GM19395 (cell line): ENCODE measurements at regions not wholly inside any gene's neighbourhood (a gene's known extent, or its start where the extent isn't known, plus 50 kb on each side); places are given as distances from the start of the nearest gene placed in this dataset.
"Not testable (repeated sequence)": the region's sequence is repeated elsewhere in the genome, so short reads cannot be mapped to it uniquely, and the experiment has no call there.

Source experiments
- ATAC-seq: cut with Tn5 transposase; IDR thresholded peaks from one replicate; pipeline ENCODE4 v1.9.1; 2021; ENCODE audit warnings: mild to moderate bottlenecking, moderate library complexity; ENCODE audit not compliant: unreplicated experiment

DNA sequence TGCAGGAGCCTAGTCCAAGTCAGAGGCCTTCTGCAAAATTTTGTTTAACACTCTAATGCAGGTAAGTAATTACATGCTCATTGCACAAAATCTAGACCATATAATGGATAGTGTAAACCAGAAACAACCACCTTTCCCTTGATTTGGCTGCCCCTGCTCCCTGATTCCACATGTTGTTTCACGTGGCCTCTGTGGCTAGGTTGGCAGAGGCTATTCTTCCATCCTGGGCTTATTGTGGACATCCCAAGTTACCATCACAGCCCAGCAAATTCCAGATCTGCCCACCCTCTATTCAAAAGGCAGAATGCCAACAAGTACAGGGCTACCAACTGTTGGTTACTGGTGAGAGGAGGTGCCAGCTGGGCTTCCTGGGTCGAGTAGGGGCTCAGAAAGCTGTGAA lies 794.5 kb upstream of the GRM7 start:
- no peak for ATAC-seq

DNA sequence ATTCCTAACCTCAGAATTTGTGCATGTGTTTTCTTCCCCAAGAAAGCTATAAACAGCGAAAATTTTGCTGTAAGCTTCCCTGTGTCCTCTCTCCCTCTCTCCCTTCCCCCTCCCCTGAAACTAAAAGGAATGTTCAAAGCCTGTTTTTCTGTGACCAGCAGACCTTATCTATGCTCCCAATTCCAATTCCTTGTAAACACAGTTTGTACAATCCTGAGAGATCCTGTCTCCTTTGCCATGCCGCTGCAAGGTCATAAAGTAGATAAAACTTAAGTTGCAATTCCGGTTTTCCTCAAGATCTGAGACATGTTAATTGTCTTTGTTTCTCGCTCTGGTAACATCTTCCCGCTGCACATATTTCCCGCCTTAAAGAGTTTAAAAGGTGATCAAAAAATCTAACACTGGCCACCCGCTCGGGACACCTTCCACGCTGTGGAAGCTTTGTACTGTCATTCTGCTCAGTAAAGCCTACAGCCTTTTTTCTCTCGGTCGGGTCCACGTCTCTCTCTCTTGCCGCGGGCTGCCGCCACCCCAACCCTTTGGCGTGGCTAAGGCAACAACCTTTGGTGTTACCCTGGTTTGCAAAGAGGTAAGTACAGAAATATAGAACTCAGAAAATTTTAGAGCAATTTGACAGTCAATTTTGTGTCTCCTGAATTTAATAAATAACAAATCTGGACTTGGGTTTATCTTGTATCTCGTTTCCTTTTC lies 793.9 kb upstream of the GRM7 start:
- not testable (repeated sequence) for ATAC-seq

DNA sequence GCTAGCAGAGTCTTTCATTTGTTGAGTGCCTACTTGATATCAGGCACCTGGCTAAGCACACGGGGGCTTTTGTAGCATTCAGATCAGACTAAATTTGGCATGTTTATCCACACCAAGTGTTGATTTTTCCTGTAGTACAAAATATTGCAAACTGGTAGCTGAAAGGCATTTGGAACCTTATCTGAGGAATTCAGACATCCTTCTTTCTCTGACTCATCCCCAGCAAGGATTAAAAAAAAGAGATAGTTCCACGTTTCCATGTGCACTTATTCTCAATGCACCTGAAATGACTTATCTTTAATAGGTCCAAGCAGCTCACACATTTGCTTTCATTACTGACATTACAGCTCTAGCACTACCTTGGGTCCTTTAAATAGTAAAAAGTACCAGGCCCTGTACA lies 786.0 kb upstream of the GRM7 start:
- no peak for ATAC-seq

DNA sequence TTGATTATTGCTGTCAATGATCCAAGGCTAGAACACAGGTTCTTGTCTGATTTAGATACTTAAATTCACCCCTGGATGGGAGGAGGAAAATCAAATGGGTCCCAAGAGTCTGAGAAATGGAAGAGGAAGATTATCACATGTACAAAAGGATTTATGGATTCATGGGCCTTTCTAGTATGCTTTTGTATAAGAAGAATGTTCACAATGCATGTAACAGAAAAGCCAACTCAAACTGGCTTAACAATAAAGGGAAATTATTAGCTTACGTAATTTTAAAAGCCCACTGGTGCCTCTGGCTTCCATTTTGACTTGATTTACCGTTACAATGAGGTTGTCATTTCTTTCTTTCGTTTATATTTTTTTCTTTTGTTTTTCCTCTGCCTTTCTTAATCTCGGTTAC lies 782.5 kb upstream of the GRM7 start:
- ATAC-seq: no peak

DNA sequence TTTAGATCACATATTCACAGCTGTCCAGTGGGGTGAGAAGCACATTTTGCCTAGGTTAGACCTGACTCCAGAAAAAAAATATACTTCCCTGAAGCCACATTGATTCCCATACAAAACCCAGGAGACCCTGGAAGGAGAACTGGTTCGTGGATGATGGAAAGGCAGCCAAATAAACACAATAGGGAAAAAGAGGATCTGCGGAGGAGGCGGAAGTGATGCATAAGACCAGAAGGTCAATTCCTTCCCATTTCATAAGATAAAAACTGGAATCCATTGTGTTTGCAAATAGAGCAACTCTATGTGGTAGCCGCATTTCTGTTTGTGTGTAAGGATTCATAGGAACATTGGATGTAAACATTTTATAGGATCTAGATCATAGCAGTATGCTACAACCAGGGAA lies 781.9 kb upstream of the GRM7 start:
- no peak for ATAC-seq

DNA sequence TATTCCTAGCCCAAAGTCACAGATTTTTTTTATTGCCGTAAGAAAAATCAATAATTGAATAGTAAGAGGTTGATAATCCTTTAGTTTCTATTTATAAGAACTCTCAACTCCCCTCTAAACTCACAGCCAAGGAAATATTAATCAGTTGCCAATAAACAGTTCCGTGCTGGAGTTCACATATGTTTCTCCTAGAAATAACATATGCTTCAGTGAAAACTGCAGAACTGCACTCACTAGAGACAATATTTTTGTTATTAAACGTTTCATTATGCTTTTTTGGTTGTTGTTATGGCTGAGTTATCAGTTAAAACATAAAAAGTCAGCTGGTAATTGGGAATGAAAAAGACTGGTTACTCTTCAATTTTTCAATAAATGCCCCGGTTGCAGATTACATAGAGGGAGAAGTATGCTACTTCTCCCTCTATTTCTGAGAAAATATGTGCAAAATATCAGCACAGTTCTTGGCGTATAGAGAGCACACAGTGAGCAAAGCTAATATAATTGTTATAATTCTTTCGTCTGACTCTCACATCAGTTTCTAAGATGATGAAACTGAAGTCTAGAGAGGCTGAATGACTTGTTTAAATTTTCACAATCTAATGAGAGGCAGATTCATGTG lies 781.2 kb upstream of the GRM7 start:
- no peak for ATAC-seq

DNA sequence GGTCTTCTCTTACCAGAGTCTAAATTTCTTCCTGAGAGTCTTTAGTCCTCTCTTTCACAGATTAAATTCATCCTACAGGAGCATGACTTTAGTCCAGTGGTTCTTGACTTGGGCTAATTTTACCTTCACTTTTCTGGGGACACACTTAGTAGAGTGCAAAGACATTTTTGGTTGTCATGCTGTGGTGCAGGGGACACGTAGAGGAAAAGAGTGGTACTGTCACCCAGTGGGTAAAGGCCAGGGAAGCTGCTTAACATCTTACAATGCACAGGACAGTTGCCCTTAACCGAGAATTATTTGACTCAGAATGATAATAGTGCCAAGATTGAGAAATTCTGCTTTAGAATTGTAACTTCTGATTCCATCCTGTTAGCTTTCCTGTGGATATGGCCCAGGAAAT lies 772.5 kb upstream of the GRM7 start:
- ATAC-seq: no peak

DNA sequence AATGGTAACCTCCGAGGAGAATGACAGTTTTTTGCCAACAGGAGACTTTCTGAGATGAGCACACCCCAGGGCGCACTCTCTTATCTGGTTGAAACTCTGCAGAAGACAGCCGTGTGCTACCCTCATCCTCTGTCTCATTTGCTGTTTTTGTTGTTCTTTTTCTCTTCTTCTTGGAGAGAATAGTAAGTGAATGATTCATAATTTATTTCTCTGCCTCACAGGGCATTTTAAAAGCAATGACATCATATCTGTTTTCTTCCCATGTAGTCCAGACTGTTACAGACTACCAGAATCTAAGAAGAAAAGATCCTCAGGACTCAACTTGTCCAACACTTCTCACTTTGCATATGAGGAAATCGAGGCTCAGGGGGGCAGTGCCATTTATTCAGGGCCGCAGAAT lies 771.1 kb upstream of the GRM7 start:
- no peak for ATAC-seq

DNA sequence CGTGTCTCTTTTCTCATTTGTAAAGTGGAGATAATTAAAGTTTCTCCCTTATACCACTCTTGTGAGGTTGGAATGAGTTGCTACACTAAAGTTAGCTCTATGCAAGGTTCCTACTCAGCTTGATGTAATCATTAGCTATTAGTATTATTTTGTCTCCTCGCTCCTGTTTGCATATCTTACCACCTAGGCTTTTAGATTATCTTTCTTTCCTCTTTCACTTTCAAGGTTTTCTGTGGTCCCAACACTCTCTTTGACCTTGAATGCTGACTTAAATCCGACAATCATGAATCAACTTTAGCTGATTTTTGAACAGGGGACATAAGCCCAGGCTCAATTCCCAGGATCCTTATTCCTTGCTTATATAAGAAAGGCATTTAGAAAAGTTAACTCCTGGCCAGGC lies 769.7 kb upstream of the GRM7 start:
- no peak for ATAC-seq

DNA sequence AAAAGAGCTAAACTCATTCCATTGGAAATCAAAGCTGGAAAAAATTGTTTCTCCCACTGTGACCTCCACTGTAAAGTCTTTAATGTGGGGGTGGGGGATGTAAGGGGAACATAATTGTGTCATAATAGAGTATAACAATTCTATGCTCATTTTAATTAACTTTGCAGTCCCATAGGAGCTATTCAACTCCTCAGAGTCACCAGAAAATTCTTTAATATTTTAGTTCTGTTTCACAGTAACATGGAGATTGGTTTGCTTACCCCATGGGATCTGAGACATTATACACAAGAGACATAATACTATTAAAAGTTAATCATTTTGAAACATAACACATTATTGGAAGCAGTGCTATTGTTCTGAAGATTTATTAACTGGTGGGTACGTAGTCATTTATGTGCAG lies 765.9 kb upstream of the GRM7 start:
- ATAC-seq: no peak

DNA sequence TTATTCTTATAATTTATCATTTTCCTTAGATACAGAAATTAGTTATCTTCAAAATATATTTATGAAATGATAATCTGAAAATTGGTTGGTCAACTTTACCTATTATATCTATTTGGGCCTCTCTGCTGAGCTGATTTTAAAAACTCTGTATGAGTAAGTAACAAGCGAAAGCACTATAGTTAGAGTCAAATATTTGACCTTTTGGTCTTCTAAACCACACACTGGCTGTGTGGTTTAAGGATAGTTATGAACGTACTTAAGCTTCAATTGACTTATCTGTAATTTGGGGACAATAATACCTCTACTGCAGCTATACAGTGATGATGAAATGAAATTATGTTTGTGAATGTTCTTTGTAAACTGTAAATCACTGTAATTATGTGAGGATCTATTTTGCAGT lies 763.9 kb upstream of the GRM7 start:
- no peak for ATAC-seq

DNA sequence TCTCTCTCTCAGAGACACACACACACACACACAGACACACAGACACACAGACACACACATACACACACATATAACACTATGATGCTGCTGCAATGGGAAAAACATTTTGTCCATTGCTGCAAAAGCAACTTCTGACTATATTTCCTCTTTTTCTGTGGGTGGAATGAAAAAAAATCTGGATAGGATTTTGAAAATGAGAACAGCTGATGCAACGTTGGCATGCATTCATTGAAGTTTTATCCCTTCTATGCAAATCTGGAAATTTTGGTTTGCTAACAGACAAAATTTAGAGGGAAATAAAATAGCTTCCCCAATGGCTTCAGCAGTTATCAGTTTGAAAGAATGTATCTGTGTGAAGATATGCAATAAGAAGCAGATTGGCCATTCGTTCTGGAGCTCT lies 763.4 kb upstream of the GRM7 start:
- ATAC-seq: no peak

DNA sequence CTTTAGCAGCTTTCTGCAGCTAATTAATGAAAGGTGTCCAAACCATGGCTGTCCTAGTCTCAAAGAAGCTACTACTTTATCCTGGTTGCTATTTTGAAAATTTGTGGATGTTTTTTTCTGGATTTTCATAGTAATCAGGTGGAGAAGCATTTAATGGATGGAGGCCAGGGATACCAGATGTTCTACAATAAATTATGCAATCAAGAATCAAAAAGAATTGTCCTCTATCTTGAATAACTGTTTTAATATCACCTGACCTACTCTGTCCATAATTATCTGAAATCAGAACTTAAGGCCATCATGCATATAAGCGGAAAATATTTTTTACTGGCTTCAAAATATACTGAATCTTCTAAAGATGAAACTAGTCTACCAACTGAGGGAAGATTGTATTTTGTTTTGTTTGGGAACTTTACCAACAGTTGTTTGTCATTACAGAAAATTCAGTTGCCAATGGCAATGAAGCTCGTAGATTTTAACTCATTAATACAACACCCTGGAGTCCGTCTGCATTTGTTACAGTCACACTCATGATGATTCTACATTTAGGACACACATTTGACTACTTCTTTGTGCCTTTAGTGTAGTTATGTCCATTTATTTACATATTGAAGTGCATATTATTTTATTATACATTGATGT lies 762.3 kb upstream of the GRM7 start:
- no peak for ATAC-seq

DNA sequence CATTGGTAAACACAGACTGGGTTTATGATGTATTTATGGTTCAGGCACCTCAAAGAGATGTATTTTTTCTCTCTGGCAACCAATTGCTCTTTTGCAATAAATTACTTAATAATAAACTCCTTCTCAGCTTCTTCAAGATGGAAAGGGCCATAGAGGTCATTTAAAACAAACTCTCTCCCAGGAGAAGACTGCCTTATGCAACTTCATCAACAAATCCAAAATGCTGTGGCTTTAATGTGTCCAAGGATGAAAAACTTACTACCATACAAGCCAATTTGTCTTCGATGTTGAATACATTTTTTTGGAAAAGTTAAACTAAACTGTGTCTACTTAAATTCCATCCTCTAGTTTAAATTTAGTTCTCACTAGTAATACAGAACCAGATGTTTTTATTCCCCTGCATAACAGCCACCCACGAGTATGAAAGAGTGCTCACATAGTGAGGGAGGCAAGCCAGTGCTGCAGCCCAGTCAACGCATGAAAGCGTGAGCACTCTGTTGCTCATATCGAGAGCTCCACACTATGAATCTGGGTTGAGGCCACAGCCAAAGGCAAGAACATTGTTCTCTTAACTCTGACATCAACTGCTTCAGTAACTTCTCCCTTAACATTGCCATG lies 761.3 kb upstream of the GRM7 start:
- ATAC-seq: no peak

DNA sequence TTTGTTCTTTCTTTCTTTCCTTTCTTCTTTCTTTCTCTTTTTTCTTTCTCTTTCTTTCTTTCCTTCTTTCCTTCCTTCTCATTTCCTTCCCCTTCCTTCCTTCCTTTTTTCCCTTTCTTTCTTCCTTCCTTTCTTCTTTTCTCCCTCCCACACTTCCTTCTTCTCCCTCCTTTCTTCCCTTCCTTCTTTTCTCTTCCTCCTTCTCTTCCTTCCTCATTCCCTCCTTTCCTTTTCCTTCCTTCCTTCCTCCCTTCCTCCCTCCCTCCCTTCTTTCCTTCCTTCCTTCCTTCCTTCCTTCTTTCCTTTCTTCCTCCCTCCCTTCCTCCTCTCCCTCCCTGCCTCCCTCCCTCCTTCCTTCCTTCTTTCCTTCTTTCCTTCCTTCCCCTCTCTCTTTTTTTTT lies 755.7 kb upstream of the GRM7 start:
- ATAC-seq: no peak

DNA sequence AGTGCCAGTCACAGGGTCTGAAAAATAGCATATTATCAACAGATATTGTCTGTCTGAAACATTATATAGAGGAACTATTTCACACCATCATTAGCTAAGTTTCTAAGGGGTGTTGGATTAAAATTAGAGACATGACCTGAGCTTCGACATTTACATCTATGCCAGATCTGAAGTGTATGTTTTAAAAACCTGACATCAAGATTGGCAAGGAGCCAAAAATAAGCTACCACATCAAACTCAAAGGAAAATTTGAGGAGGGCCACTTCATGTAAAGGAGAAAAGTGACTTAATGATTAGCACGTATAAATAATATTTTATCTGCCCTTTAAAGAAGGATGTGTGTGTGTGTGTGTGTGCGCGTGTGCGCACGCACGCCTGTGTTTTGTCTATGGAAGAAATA lies 752.0 kb upstream of the GRM7 start:
- no peak for ATAC-seq

DNA sequence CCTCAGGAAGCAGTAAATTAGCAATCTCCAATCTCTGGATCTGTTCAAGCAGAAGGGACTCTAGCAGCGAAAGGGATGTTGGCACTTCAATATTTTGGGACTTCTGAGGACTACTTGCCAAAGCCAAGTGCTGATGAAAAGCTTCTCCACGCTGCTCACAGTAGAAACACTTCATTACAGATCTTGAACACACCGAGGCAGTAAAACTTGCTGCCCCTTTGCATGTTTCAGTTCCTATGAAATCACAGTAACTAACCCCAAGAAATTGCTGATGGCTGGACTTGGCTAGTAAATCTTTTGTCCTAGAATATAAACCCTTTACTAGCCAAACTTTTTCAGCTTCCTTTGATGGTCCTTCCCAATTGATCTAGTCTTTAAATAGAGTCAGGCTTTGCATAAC lies 750.5 kb upstream of the GRM7 start:
- no peak for ATAC-seq

DNA sequence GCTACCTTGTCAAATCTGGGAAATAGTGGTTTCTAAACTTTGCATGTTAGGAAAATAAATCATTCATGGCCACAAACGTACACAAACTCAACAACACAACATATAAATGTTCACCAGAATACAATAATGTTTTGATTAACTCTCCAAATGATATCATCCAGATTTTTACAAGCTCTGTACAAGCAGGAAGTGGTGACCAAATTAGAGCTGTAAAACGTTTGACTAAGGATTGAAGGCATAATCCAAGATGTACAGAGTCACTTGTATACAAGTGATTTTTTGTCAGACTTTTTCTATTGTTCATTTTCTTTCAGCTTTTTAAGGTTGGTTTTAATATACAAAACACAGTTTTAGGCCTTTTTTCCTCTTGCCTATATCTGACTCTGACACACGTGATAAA lies 748.4 kb upstream of the GRM7 start:
- no peak for ATAC-seq

DNA sequence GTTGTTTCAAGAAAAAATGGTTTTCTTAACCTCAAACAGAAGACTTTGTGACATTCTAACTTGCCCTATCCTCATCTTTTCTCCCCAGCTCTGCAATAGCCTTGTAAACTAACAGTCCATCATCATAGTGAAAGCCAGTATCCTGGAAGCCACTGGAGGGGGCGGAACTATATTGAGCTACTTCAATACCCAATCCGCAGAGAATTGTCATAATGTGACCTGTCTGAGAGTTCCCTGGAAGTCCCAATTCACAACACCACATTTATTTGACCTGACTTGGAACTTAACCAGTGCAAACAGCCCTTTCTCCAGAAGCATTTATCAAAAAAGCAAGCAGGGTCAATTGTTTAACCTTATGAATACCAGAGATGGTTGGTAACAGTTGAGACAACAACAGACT lies 747.6 kb upstream of the GRM7 start:
- no peak for ATAC-seq

DNA sequence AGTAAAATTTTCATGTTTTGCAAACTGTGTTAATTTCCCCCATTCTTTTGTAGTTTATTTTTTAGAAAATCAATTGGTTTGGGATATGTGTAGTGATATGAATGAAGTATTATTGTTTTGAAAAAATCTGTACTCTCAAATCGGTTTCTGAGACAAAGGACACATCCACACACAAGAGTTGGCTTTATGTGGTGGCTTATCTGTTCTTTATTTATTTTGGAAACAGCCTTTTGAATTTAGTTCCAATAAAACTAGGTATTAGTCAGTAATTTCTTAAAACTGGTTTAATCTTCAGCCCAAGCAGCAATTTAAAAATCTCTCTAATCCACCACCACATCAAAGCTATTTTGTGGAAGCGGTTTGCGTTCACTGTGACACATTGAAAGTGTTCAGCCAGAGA lies 741.5 kb upstream of the GRM7 start:
- no peak for ATAC-seq

DNA sequence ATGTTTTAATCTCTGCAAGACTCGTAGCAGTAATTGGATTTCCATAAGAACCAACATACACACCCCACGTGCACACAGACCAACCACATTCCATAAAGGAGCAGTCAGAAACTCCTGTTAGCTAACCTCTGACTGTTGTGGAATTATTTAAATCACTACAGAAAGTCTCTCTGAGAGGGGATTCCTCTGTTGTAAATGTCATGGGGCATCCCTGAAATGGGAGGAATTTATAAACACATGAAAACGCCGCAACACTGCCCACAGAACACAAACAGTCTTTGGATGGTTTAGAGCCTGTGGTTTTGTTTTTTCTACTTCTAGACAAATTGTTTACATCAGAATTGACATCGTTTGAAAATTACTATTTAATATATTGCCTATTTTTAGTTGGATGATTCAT lies 740.1 kb upstream of the GRM7 start:
- no peak for ATAC-seq

DNA sequence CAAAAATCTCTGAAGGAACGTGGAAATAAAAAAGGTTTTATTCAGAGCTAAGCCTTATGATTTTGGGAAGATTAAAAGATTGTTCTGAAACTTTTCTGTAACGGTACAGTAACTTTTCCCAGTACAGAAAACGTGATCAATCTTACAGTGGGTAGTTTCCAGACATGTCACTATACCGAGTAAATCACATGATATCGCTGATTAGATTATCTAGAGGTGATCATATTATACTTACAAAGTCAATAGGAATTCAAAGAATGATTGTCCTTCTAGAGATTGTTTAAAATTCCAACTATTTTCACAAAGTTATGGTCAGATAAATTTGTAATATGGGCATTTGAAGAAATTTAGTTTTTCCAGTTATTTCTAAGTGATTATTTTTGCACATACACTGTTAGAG lies 736.0 kb upstream of the GRM7 start:
- ATAC-seq: no peak
